H1 (cell line): ENCODE measurements at regions not wholly inside any gene's neighbourhood (a gene's known extent, or its start where the extent isn't known, plus 50 kb on each side); places are given as distances from the start of the nearest gene placed in this dataset.

Source experiments
- CTCF ChIA-PET: fragments of 300-600 bp; sonication (Branson Sonifier 250); formaldehyde crosslinking; loops from one replicate; lab custom pipeline; 2021; ENCODE audit not compliant: partially characterized antibody; lab: Charles Lee
- POLR2A ChIA-PET: fragments of 300-600 bp; sonication (Branson Sonifier 250); formaldehyde crosslinking; loops from one replicate; lab custom pipeline; 2021; ENCODE audit warnings: inconsistent platforms; ENCODE audit not compliant: partially characterized antibody; lab: Charles Lee
- DNase-seq, 2 experiments: peaks; one replicate each; pipeline versions ENCODE4 v3.0.0 to v3.0.0-alpha.2; 2010 to 2022; ENCODE audit warnings: low spot score in 2 of 2, low read depth in 1 of 2, mixed read lengths in 1 of 2
- FAIRE-seq: peaks from 2 replicates; lab custom pipeline; 2011; peaks lifted over from hg19 to GRCh38; lab: Jason Lieb, UNC
- H2AFZ ChIP-seq: 2 replicates; pipeline ENCODE4 v1.8.1; 2012; ENCODE audit warnings: low read length, inconsistent platforms
- H2AK5ac ChIP-seq: 2 replicates; pipeline ENCODE4 v1.6.1; 2013; ENCODE audit warnings: low read depth, low read length
- H2BK120ac ChIP-seq: replicated peaks from 2 replicates; pipeline ENCODE3; 2013; ENCODE audit warnings: low read depth, low read length, inconsistent platforms
- H2BK12ac ChIP-seq: 2 replicates; pipeline ENCODE4 v1.6.1; 2013; ENCODE audit warnings: low read depth, low read length
- H2BK15ac ChIP-seq: 2 replicates; pipeline ENCODE4 v1.6.1; 2013; ENCODE audit warnings: low read length
- H2BK20ac ChIP-seq: 2 replicates; pipeline ENCODE4 v1.6.1; 2013; ENCODE audit warnings: low read length
- H2BK5ac ChIP-seq: 2 replicates; pipeline ENCODE4 v1.6.1; 2013; ENCODE audit warnings: low read depth, low read length
- H3K14ac ChIP-seq: 2 replicates; pipeline ENCODE4 v1.6.1; 2013; ENCODE audit warnings: inconsistent platforms; ENCODE audit not compliant: insufficient read length
- H3K18ac ChIP-seq: 2 replicates; pipeline ENCODE4 v1.6.1; 2013; ENCODE audit warnings: low read length; ENCODE audit errors: extremely low read depth
- H3K23ac ChIP-seq: 2 replicates; pipeline ENCODE4 v1.6.1; 2013; ENCODE audit warnings: inconsistent platforms; ENCODE audit not compliant: insufficient read length
- H3K23me2 ChIP-seq: 2 replicates; pipeline ENCODE4 v1.6.1; 2013; ENCODE audit warnings: low read depth, low read length
- H3K27ac ChIP-seq: 2 replicates; pipeline ENCODE4 v1.6.1; 2011; ENCODE audit warnings: low read depth, low read length, inconsistent platforms
- H3K27me3 ChIP-seq, 4 experiments: replicated peaks in 1 of 4; 1 replicate in 1 of 4; 2 replicates in 3 of 4; pipeline versions ENCODE4 v1.6.1 to v1.8.1; 2011 to 2013; ENCODE audit warnings: low read length in 3 of 4, mild to moderate bottlenecking in 3 of 4, inconsistent platforms in 2 of 4, mixed read lengths in 2 of 4, moderate library complexity in 1 of 4; ENCODE audit not compliant: control insufficient read depth in 3 of 4, insufficient read depth in 3 of 4; ENCODE audit errors: extremely low read depth in 1 of 4
- H3K36me3 ChIP-seq, 4 experiments: 2 replicates each; pipeline versions ENCODE4 v1.6.1 to v1.8.1; 2011 to 2013; ENCODE audit warnings: mild to moderate bottlenecking in 4 of 4, low read length in 3 of 4, moderate library complexity in 2 of 4, control low read depth in 1 of 4, inconsistent platforms in 1 of 4; ENCODE audit not compliant: insufficient read depth in 4 of 4, control insufficient read depth in 2 of 4
- H3K4ac ChIP-seq: replicated peaks from 2 replicates; pipeline ENCODE3; 2013; ENCODE audit warnings: low read length, low read depth, mixed read lengths, inconsistent platforms; ENCODE audit not compliant: insufficient read length
- H3K4me1 ChIP-seq, 4 experiments: replicated peaks in 1 of 4; 1 replicate in 1 of 4; 2 replicates in 3 of 4; pipeline versions ENCODE4 v1.6.1 to v1.8.1; 2011 to 2013; ENCODE audit warnings: low read length in 3 of 4, inconsistent platforms in 2 of 4, mixed read lengths in 1 of 4; ENCODE audit not compliant: insufficient read depth in 4 of 4, control insufficient read depth in 3 of 4
- H3K4me2 ChIP-seq, 2 experiments: 2 replicates each; pipeline versions ENCODE4 v1.6.1 to v1.8.1; 2011 to 2013; ENCODE audit warnings: low read depth in 2 of 2, low read length in 2 of 2, control low read depth in 1 of 2, inconsistent platforms in 1 of 2, mild to moderate bottlenecking in 1 of 2; ENCODE audit not compliant: insufficient read depth in 1 of 2
- H3K4me3 ChIP-seq, 4 experiments: fragments of 200-600, 300-600 bp in 1 of 4; sonication (generic), shearing (Covaris generic), sonication (Bioruptor Twin) in 1 of 4; 2 replicates each; pipeline versions ENCODE4 v1.5.1 to v1.8.1; 2011 to 2016; ENCODE audit warnings: low read length in 4 of 4, low read depth in 3 of 4, control low read depth in 2 of 4, inconsistent platforms in 2 of 4, mild to moderate bottlenecking in 2 of 4, mixed read lengths in 1 of 4, moderate library complexity in 1 of 4; ENCODE audit not compliant: insufficient read depth in 2 of 4; ENCODE audit errors: extremely low read depth in 1 of 4
- H3K56ac ChIP-seq: replicated peaks from 2 replicates; pipeline ENCODE3; 2013; ENCODE audit warnings: low read depth, mild to moderate bottlenecking, mixed read lengths, low read length, inconsistent platforms; ENCODE audit not compliant: insufficient read length
- H3K79me1 ChIP-seq: 2 replicates; pipeline ENCODE4 v1.6.1; 2013; ENCODE audit warnings: low read depth, low read length, control low read depth
- H3K79me2 ChIP-seq, 2 experiments: 2 replicates each; pipeline versions ENCODE4 v1.6.1 to v1.8.1; 2012 to 2013; ENCODE audit warnings: low read length in 2 of 2, mild to moderate bottlenecking in 2 of 2, inconsistent platforms in 1 of 2; ENCODE audit not compliant: insufficient read depth in 2 of 2, control insufficient read depth in 1 of 2
- H3K9ac ChIP-seq, 4 experiments: replicated peaks in 1 of 4; 1 replicate in 1 of 4; 2 replicates in 3 of 4; pipeline versions ENCODE4 v1.6.1 to v1.8.1; 2011 to 2013; ENCODE audit warnings: low read depth in 3 of 4, low read length in 3 of 4, control low read depth in 2 of 4, mild to moderate bottlenecking in 2 of 4, moderate library complexity in 2 of 4, inconsistent platforms in 1 of 4; ENCODE audit errors: extremely low read depth in 1 of 4
- H3K9me3 ChIP-seq, 2 experiments: 2 replicates each; pipeline versions ENCODE4 v1.6.1 to v1.8.1; 2012 to 2013; ENCODE audit warnings: mild to moderate bottlenecking in 2 of 2, moderate library complexity in 2 of 2, control low read depth in 1 of 2, inconsistent platforms in 1 of 2, low read depth in 1 of 2, low read length in 1 of 2, mixed read lengths in 1 of 2; ENCODE audit not compliant: insufficient read depth in 2 of 2
- H4K20me1 ChIP-seq, 2 experiments: replicated peaks in 1 of 2; 2 replicates each; pipeline versions ENCODE3 to v1.8.1; 2011 to 2013; ENCODE audit warnings: inconsistent platforms in 2 of 2, low read length in 2 of 2, mild to moderate bottlenecking in 1 of 2; ENCODE audit not compliant: insufficient read depth in 2 of 2, control insufficient read depth in 1 of 2
- H4K5ac ChIP-seq: 2 replicates; pipeline ENCODE4 v1.6.1; 2013; ENCODE audit warnings: low read length, low read depth, mixed read lengths, inconsistent platforms; ENCODE audit not compliant: insufficient read length
- H4K8ac ChIP-seq: 2 replicates; pipeline ENCODE4 v1.8.0; 2013; ENCODE audit warnings: mild to moderate bottlenecking, moderate library complexity, low read length, inconsistent platforms; ENCODE audit not compliant: insufficient read depth; ENCODE audit errors: extremely low read depth
- H4K91ac ChIP-seq: replicated peaks from 2 replicates; pipeline ENCODE3; 2013; ENCODE audit warnings: low read length, mixed read lengths, inconsistent platforms; ENCODE audit not compliant: insufficient read length
- BACH1 ChIP-seq: IDR thresholded peaks from 2 replicates; pipeline ENCODE4 v1.6.1; 2012; ENCODE audit warnings: low read length, improper control_type of control experiment
- BCL11A ChIP-seq, 2 experiments: IDR thresholded peaks; one replicate each; pipeline ENCODE4 v1.6.1; 2011; ENCODE audit warnings: low read depth in 2 of 2, low read length in 2 of 2, mild to moderate bottlenecking in 2 of 2
- CBX5 ChIP-seq: fragments of 300-800, 300-1000 bp; sonication (generic); IDR thresholded peaks from 2 replicates; pipeline ENCODE4 v1.7.1; 2016; ENCODE audit warnings: antibody characterized with exemption, low read length, low read depth
- CBX8 ChIP-seq: fragments of 300-800, 300-1000 bp; sonication (generic); IDR thresholded peaks from 2 replicates; pipeline ENCODE4 v1.7.1; 2016; ENCODE audit warnings: low read depth, low read length, borderline replicate concordance
- POLR2A ChIP-seq, 2 experiments: IDR thresholded peaks; 1 replicate in 1 of 2; 2 replicates in 1 of 2; pipeline ENCODE4 v1.6.1; 2011; ENCODE audit warnings: low read depth in 2 of 2, low read length in 2 of 2, mild to moderate bottlenecking in 2 of 2; ENCODE audit errors: control extremely low read depth in 1 of 2
- SAP30 ChIP-seq: fragments of 300-600 bp; sonication (generic); IDR thresholded peaks from 2 replicates; pipeline ENCODE4 v1.7.1; 2012; ENCODE audit warnings: low read length, moderate library complexity, mild to moderate bottlenecking, inconsistent platforms; ENCODE audit not compliant: insufficient read depth, insufficient replicate concordance
- SIX5 ChIP-seq: IDR thresholded peaks from 2 replicates; pipeline ENCODE4 v1.6.1; 2011; ENCODE audit warnings: mild to moderate bottlenecking, low read depth, low read length
- SP1 ChIP-seq: IDR thresholded peaks from 2 replicates; pipeline ENCODE4 v1.6.1; 2011; ENCODE audit warnings: low read depth, low read length
- SUZ12 ChIP-seq: fragments of 200-600 bp; sonication (generic); IDR thresholded peaks from 2 replicates; pipeline ENCODE4 v1.6.1; 2012; ENCODE audit warnings: mild to moderate bottlenecking, inconsistent platforms, low read length, moderate library complexity, mixed read lengths
- TAF1 ChIP-seq: IDR thresholded peaks from 2 replicates; pipeline ENCODE4 v1.6.1; 2011; ENCODE audit warnings: mild to moderate bottlenecking, low read depth, low read length
- TAF7 ChIP-seq: optimal IDR thresholded peaks from 2 replicates; pipeline ENCODE3; 2011; ENCODE audit warnings: low read depth, mild to moderate bottlenecking, inconsistent platforms, low read length, moderate library complexity, borderline replicate concordance
- WGBS, 2 experiments: shearing (Covaris generic) in 1 of 2; methylation state at CpG; one replicate each; pipeline versions ENCODE4 v1.1.6 to v1.1.7; 2013 to 2015; ENCODE audit warnings: low lambda C conversion rate in 2 of 2, mixed read lengths in 2 of 2, inconsistent platforms in 1 of 2, low coverage in 1 of 2, missing lambda C conversion rate in 1 of 2; ENCODE audit not compliant: insufficient replicate concordance in 2 of 2, insufficient coverage in 1 of 2, insufficient read length in 1 of 2; ENCODE audit errors: extremely low coverage in 1 of 2, missing lambda C conversion rate in 1 of 2; 5-methylcytosine and 5-hydroxymethylcytosine counted together
- TF ChIP-seq, protein P1 (sequence below): IDR thresholded peaks from 2 replicates; pipeline ENCODE4 v1.6.1; 2011; ENCODE audit warnings: low read length, improper control_type of control experiment

DNA sequence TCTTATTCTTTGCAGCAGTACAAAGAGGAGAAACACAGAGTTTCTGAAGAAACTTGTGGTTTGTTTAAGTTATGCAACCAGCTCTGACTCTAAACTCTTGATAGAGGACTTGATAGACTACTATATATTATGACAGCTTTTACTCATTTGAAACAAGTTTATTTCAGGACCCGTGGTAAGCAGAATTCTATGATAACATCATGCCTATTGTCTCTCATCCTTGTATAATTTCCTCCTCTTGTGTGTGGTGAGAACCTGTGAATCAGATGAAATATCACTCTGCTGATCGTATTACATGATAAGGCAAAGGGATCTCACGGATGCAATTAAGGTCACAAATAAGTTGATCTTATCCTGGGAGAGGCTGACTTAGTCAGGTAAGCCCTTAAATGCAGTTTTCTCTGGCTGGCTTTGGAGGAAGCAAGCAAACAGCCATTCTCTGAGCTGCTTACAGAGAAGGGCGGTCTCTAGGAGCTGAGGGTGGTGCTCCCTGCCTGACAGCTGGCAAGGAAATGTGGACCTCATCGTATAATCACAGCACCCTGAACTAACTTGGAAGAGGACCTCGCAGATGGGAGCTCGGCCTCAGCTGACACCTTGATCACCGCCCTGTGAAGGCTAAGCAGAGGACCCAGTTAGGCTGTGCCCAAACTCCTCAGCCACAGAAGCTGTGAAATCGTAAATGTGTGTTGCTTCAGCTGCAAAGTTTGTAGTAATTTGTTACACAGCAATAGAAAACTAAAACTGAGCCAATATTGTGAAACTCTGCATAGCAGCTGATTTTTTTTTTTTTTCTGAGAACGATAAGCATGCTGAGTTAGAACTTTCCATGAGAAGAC is 151.1 kb upstream of the DPT start:
- Histone ChIP-seq H2BK15ac (no peak overlapping the region), H3K36me3 (no peaks in the 10 kb centered on the region), H3K4me2 (no peak overlapping the region), H3K56ac (no peak overlapping the region), H2BK12ac (no peak overlapping the region), H3K14ac (no peak overlapping the region), H3K27me3 (no peaks in the 10 kb centered on the region), H3K79me1 (no peaks in the 10 kb centered on the region), H2BK20ac (no peak overlapping the region), H4K5ac (no peak overlapping the region), H3K23ac (no peak overlapping the region), H2BK120ac (no peak overlapping the region), H3K4ac (no peak overlapping the region), H3K23me2 (no peaks in the 10 kb centered on the region), H4K91ac (no peak overlapping the region), H3K18ac (no peak overlapping the region), H3K9me3 (no peaks in the 10 kb centered on the region), H3K4me3 (no peak overlapping the region), H2BK5ac (no peak overlapping the region), H2AK5ac (no peak overlapping the region), H3K9ac (no peak overlapping the region; a peak in 1 of 7 replicates), H4K20me1 (no peaks in the 10 kb centered on the region), H3K27ac (no peak overlapping the region), H3K4me1 (peaks cover 0 to 6% (median 1%) of the 10 kb centered on the region in 4 experiments; a peak in 3 of 7 replicates), H4K8ac (no peak overlapping the region), H3K79me2 (no peaks in the 10 kb centered on the region), H2AFZ (peak overlapping the region; percentile 92)
- DNase-seq = no peak
- ChIA-PET POLR2A (interaction anchor here (0.7 to 1.0 kb wide), 2 partner anchors 29 to 31 kb away, joined by 3 to 5 read pairs; no protein-coding TSS in a partner anchor), CTCF (interaction anchor here (0.7 to 1.0 kb wide), 2 partner anchors 468 to 537 kb away, joined by 3 read pairs; no protein-coding TSS in a partner anchor)
- no peak for FAIRE-seq
- WGBS, 2 experiments = 91% methylated on average over 10 of the region's 10 CpGs; no CpG with 5 or more reads in 1 of the 2 experiments
- TF ChIP-seq, protein P1, sequence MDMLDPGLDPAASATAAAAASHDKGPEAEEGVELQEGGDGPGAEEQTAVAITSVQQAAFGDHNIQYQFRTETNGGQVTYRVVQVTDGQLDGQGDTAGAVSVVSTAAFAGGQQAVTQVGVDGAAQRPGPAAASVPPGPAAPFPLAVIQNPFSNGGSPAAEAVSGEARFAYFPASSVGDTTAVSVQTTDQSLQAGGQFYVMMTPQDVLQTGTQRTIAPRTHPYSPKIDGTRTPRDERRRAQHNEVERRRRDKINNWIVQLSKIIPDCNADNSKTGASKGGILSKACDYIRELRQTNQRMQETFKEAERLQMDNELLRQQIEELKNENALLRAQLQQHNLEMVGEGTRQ = no peak
- TF ChIP-seq CBX5 = no peak
- no peak for TF ChIP-seq SAP30
- TF ChIP-seq BACH1 = no peak
- no peak for TF ChIP-seq SUZ12
- TF ChIP-seq TAF7 = no peak
- TF ChIP-seq SIX5 = no peak
- no peak for TF ChIP-seq TAF1
- TF ChIP-seq BCL11A (IDR thresholded peaks at IDR 0.05; ENCODE audit: low read depth in 2 of 2, low read length in 2 of 2) = no peak
- TF ChIP-seq CBX8 = no peak
- no peak for TF ChIP-seq POLR2A (IDR thresholded peaks at IDR 0.05; ENCODE audit: control extremely low read depth in 1 of 2, low read depth in 2 of 2, low read length in 2 of 2)
- no peak for TF ChIP-seq SP1
